Endothelial cell (in vitro differentiated cells): ENCODE measurements at regions not wholly inside any gene's neighbourhood (a gene's known extent, or its start where the extent isn't known, plus 50 kb on each side); places are given as distances from the start of the nearest gene placed in this dataset.
"Not testable (repeated sequence)": the region's sequence is repeated elsewhere in the genome, so short reads cannot be mapped to it uniquely, and the experiment has no call there.

Source experiments
- DNase-seq: peaks from one replicate; pipeline ENCODE4 v3.0.0; 2021; ENCODE audit warnings: low spot score
- H3K27ac Mint-ChIP-seq: one replicate; pipeline ENCODE4 v1.8.0; 2021; ENCODE audit warnings: mixed read lengths, inconsistent platforms; ENCODE audit not compliant: unreplicated experiment
- H3K27me3 Mint-ChIP-seq: one replicate; pipeline ENCODE4 v1.8.0; 2021; ENCODE audit warnings: mild to moderate bottlenecking, moderate library complexity, mixed read lengths, inconsistent platforms; ENCODE audit not compliant: unreplicated experiment
- H3K36me3 Mint-ChIP-seq: one replicate; pipeline ENCODE4 v1.8.0; 2021; ENCODE audit warnings: mild to moderate bottlenecking, low read depth, mixed read lengths, inconsistent platforms; ENCODE audit not compliant: unreplicated experiment
- H3K4me1 Mint-ChIP-seq: one replicate; pipeline ENCODE4 v1.8.0; 2021; ENCODE audit warnings: mild to moderate bottlenecking, mixed read lengths, inconsistent platforms; ENCODE audit not compliant: unreplicated experiment
- H3K4me3 Mint-ChIP-seq: one replicate; pipeline ENCODE4 v1.8.0; 2021; ENCODE audit warnings: mild to moderate bottlenecking, mixed read lengths, inconsistent platforms; ENCODE audit not compliant: unreplicated experiment
- H3K9me3 Mint-ChIP-seq: one replicate; pipeline ENCODE4 v1.8.0; 2021; ENCODE audit warnings: mixed read lengths, inconsistent platforms; ENCODE audit not compliant: unreplicated experiment
- CTCF ChIP-seq: fragments of 200-600 bp; sonication (generic); IDR thresholded peaks from one replicate; pipeline ENCODE4 v1.5.0; 2021; ENCODE audit warnings: antibody characterized with exemption; ENCODE audit not compliant: unreplicated experiment

GRCh38 chrX:96538104-96538725, 146.4 kb upstream of the DIAPH2 start:
- Mint-ChIP-seq H3K36me3 (no peaks in the 10 kb centered on the region), H3K27ac (no peak overlapping the region), H3K9me3 (no peaks in the 10 kb centered on the region), H3K27me3 (peaks cover 2% of the 10 kb centered on the region), H3K4me3 (no peak overlapping the region), H3K4me1 (no peaks in the 10 kb centered on the region)
- TF ChIP-seq CTCF = no peak
- no peak for DNase-seq

DNA sequence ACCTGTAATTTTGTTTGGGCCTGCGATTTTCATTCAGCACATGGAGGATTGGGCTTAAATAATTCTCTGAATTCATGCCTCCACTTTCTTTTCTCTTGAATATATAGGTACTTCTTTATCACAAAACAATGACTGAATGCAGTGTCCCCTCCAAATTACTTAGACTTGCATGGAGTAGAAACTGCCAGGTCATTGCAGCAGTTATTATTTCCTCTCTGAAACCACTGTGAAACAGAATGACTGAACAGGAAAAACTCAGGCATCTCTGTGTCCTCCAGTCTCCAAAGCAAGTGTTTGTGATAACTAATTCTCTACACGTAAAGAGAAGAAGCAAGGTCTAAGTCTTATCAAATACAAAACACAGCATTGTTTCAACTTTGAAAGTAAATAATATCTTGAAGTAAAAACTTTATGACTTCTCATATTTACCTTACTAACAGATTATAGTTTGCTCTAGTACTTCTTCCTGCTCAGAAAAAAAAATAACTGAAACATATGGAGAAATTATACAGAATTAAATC, 144.5 kb upstream of the DIAPH2 start:
- no peaks in the 10 kb centered on the region for H3K36me3 Mint-ChIP-seq
- TF ChIP-seq CTCF = no peak
- no peaks in the 10 kb centered on the region for H3K9me3 Mint-ChIP-seq
- no peak for DNase-seq
- H3K4me1 Mint-ChIP-seq = no peaks in the 10 kb centered on the region
- no peak overlapping the region for H3K27ac Mint-ChIP-seq
- H3K4me3 Mint-ChIP-seq = no peak overlapping the region
- H3K27me3 Mint-ChIP-seq = peaks cover 2% of the 10 kb centered on the region

GRCh38 chrX:96546281-96546680, 138.4 kb upstream of the DIAPH2 start:
- H3K4me1 Mint-ChIP-seq, DNase-seq, H3K27ac Mint-ChIP-seq, H3K36me3 Mint-ChIP-seq, H3K9me3 Mint-ChIP-seq, H3K27me3 Mint-ChIP-seq, H3K4me3 Mint-ChIP-seq: not testable (repeated sequence)

DNA sequence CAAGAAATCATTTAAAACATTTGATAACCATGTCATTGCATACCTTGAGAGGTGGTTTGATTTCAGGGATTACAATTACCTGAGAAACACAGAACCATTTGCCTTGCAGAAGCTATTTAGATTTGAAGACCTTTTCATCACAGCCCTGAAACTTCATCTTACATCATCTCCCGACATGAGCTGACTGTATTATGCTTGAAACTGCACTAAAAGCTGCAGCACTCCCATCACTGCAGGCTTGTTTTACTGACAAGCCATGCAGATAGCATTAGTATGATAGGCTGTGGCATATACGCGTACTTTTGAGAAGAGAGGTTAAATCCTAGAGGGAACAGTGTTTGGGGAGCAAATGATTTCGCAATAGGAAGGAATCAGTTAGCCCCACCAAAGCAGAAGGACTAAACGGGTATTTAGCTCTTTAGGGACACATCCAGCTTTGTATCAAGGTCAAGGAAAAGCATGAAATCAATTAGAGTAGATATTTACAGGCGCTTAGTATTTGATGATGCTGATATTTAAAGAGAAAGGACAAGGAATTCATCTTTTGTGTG, 133.2 kb upstream of the DIAPH2 start:
- Mint-ChIP-seq H3K4me3 (no peak overlapping the region), H3K36me3 (no peaks in the 10 kb centered on the region), H3K27me3 (no peaks in the 10 kb centered on the region), H3K4me1 (no peaks in the 10 kb centered on the region), H3K27ac (no peak overlapping the region), H3K9me3 (no peaks in the 10 kb centered on the region)
- no peak for TF ChIP-seq CTCF
- no peak for DNase-seq

- Mint-ChIP-seq H3K9me3 (no peaks in the 10 kb centered on the region), H3K4me1 (peaks cover 3% of the 10 kb centered on the region), H3K36me3 (no peaks in the 10 kb centered on the region), H3K4me3 (no peak overlapping the region), H3K27me3 (no peaks in the 10 kb centered on the region), H3K27ac (no peak overlapping the region)
- DNase-seq = no peak
- no peak for TF ChIP-seq CTCF
These were observed 127.8 kb upstream of the DIAPH2 start for GRCh38 chrX:96556886-96557285.

GRCh38 chrX:96561129-96561528, 123.5 kb upstream of the DIAPH2 start:
- H3K9me3 Mint-ChIP-seq, H3K36me3 Mint-ChIP-seq, H3K27ac Mint-ChIP-seq, H3K4me1 Mint-ChIP-seq, DNase-seq, H3K4me3 Mint-ChIP-seq, H3K27me3 Mint-ChIP-seq: not testable (repeated sequence)
